ENCODE measurements at regions not wholly inside any gene's neighbourhood (a gene's known extent, or its start where the extent isn't known, plus 50 kb on each side); places are given as distances from the start of the nearest gene placed in this dataset.

DNA sequence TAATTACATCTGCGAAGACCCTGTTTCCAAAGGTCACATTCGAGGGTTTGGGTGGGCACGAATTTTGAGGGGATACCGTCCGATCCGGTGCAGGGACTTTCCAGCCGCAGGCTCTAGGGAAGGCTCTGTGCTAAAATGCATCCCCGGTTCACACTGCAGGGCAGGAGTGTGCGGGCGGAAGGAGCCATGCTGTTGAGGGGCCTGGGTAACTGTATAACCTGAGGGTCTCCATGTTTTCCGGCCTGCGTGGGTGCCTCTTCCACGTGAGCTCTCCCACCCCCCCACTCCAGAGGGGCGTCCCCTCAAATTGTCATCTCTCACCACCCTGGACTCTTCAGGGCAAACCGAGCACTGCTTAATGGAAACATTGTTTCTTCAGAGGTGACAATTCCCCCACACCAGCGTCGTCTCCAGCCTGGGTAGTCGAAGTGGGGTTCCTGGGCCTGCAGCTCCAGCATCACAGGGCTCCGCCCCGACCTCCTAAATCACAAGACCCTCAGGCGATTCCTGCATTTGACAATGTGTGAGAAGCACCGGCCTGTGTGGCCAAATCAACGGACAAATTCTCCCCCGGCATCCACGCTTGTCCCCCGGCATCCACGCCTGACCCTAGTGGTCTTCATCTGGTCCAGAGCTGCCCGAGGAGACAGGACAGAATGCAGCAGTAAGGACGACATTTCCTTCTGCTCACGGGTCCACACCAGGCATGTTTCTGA, 51.2 kb downstream of the FOXL3 start:
- H3K27me3 Mint-ChIP-seq (ENCODE audit: low read depth) = no peaks in the 10 kb centered on the region
- H3K4me1 Mint-ChIP-seq (ENCODE audit: low read depth) = no peaks in the 10 kb centered on the region
- no peak for DNase-seq (ENCODE audit: low spot score)
- H3K36me3 Mint-ChIP-seq (ENCODE audit: low read depth) = no peaks in the 10 kb centered on the region
- no peak overlapping the region for H3K27ac Mint-ChIP-seq
- H3K4me3 Mint-ChIP-seq (ENCODE audit: low read depth) = no peak overlapping the region
- intact Hi-C loops (cut with micrococcal nuclease) = no loop called here
- H3K9me3 Mint-ChIP-seq = no peaks in the 10 kb centered on the region

- no peaks in the 10 kb centered on the region for H3K36me3 Mint-ChIP-seq (ENCODE audit: low read depth)
- H3K4me1 Mint-ChIP-seq (ENCODE audit: low read depth) = no peaks in the 10 kb centered on the region
- no peak overlapping the region for H3K27ac Mint-ChIP-seq
- no peaks in the 10 kb centered on the region for H3K9me3 Mint-ChIP-seq
- intact Hi-C loops (cut with micrococcal nuclease) = no loop called here
- no peak overlapping the region for H3K4me3 Mint-ChIP-seq (ENCODE audit: low read depth)
- no peaks in the 10 kb centered on the region for H3K27me3 Mint-ChIP-seq (ENCODE audit: low read depth)
- no peak for DNase-seq (ENCODE audit: low spot score)
Measured at GRCh38 chr7:341841-342638, 52.1 kb downstream of the FOXL3 start.

GRCh38 chr7:342681-343216, 52.8 kb downstream of the FOXL3 start:
- no peaks in the 10 kb centered on the region for H3K4me1 Mint-ChIP-seq (ENCODE audit: low read depth)
- H3K27me3 Mint-ChIP-seq (ENCODE audit: low read depth) = no peaks in the 10 kb centered on the region
- no peaks in the 10 kb centered on the region for H3K36me3 Mint-ChIP-seq (ENCODE audit: low read depth)
- no peak overlapping the region for H3K4me3 Mint-ChIP-seq (ENCODE audit: low read depth)
- no peak for DNase-seq (ENCODE audit: low spot score)
- no peaks in the 10 kb centered on the region for H3K9me3 Mint-ChIP-seq
- no peak overlapping the region for H3K27ac Mint-ChIP-seq
- intact Hi-C loops (cut with micrococcal nuclease) = no loop called here

DNA sequence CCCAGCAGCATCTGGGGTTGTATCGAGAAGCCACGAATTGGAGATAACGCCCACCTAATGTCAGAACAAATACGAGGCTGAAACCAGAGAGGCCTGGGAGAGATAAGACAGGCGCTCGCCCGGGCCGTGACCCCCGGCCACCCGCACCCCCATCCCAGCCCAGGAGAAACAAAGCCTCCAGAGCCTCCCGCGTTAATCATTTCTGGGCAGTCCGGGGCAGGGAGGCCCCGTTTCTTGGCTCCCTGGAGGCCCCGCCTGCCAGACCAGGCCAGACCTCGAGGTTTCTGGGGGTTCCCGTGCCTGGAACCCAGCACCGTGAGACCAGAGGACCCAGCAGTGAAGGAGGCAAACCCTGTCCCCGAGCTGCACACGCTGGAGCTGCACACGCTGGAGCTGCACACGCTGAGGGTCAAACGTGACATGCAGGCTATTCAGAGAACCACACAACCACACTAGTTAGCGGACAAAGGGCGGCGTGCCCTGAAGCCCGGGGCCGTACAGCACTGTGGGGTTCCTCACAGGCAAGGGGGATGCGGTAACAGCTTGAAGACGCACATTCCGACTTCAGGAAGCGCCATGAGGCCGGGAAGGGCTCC, 53.4 kb downstream of the FOXL3 start:
- Mint-ChIP-seq H3K4me3 (ENCODE audit: low read depth) (no peak overlapping the region), H3K27ac (no peak overlapping the region), H3K27me3 (ENCODE audit: low read depth) (no peaks in the 10 kb centered on the region)

GRCh38 chr7:343864-344607, 54.1 kb downstream of the FOXL3 start:
- Mint-ChIP-seq H3K27ac (no peak overlapping the region), H3K4me1 (ENCODE audit: low read depth) (no peaks in the 10 kb centered on the region), H3K27me3 (ENCODE audit: low read depth) (no peaks in the 10 kb centered on the region), H3K36me3 (ENCODE audit: low read depth) (no peaks in the 10 kb centered on the region), H3K4me3 (ENCODE audit: low read depth) (no peak overlapping the region), H3K9me3 (no peaks in the 10 kb centered on the region)
- DNase-seq (ENCODE audit: low spot score) = no peak
- intact Hi-C loops (cut with micrococcal nuclease) = no loop called here

More for the DNA sequence above, 53.4 kb downstream of the FOXL3 start:
- intact Hi-C loops (cut with micrococcal nuclease) = no loop called here
- Mint-ChIP-seq H3K36me3 (ENCODE audit: low read depth) (no peaks in the 10 kb centered on the region), H3K9me3 (no peaks in the 10 kb centered on the region), H3K4me1 (ENCODE audit: low read depth) (no peaks in the 10 kb centered on the region)
- DNase-seq (ENCODE audit: low spot score) = no peak

DNA sequence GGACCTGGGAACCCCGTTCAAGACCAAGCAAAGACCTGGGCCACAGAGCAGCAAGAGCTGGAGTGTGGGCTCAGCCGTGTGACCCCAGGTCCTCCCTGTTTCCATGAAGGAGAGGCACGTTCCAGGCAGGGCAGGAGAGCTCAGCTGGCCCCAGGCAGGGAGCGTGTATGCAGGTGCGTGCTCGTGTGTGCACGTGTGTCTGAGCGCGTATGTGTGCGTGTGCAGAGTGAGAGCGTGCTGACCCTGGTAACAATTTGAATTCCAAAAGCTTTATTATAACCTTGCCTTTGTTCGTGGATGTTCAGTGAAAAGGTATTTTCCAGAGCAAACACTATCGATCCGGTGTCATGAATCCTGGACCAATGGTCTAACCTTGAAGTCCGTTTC, 54.6 kb downstream of the FOXL3 start:
- Mint-ChIP-seq H3K4me1 (ENCODE audit: low read depth) (no peaks in the 10 kb centered on the region), H3K27me3 (ENCODE audit: low read depth) (no peaks in the 10 kb centered on the region)
- intact Hi-C loops (cut with micrococcal nuclease) = no loop called here

DNA sequence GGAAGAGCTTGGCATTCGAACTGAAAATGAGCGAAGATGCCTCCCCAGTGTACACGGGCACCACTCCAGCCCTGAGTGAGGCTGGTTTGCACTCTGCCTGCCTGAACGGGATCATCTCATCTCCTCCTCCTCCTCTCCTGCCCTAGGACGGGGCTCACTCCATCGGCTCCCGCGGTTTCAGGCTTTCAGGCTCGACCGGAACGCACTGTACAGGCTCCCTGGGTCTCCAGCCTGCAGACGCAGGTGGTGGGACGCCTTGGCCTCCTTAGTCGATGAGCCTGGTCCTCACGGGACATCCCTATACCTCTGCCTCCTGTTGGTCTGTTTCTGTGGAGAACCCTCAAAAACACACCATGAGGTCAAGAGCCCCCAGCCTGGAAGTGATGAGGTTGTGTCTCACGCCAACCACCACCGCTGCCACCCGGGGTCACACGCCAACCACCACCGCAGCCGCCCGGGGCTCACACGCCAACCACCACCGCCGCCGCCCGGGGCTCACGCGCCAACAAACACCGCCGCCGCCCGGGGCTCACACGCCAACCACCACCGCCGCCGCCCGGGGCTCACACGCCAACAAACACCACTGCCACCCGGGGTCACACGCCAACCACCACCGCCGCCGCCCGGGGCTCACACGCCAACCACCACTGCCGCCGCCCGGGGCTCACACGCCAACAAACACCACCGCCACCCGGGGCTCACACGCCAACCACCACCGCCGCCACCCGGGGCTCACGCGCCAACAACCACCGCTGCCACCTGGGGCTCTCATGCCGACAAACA, 56.3 kb downstream of the FOXL3 start:
- H3K27ac Mint-ChIP-seq = no peak overlapping the region
- intact Hi-C loops (cut with micrococcal nuclease) = no loop called here
- H3K36me3 Mint-ChIP-seq (ENCODE audit: low read depth) = no peaks in the 10 kb centered on the region
- no peaks in the 10 kb centered on the region for H3K4me1 Mint-ChIP-seq (ENCODE audit: low read depth)
- no peaks in the 10 kb centered on the region for H3K9me3 Mint-ChIP-seq
- H3K4me3 Mint-ChIP-seq (ENCODE audit: low read depth) = no peak overlapping the region
- DNase-seq (ENCODE audit: low spot score) = no peak
- H3K27me3 Mint-ChIP-seq (ENCODE audit: low read depth) = no peaks in the 10 kb centered on the region

More for the DNA sequence above, 54.6 kb downstream of the FOXL3 start:
- Mint-ChIP-seq H3K4me3 (ENCODE audit: low read depth) (no peak overlapping the region), H3K9me3 (no peaks in the 10 kb centered on the region), H3K27ac (no peak overlapping the region), H3K36me3 (ENCODE audit: low read depth) (no peaks in the 10 kb centered on the region)
- DNase-seq (ENCODE audit: low spot score) = no peak

GRCh38 chr7:347001-347590, 57.1 kb downstream of the FOXL3 start:
- Mint-ChIP-seq H3K4me1 (ENCODE audit: low read depth) (peaks cover 6% of the 10 kb centered on the region), H3K9me3 (no peaks in the 10 kb centered on the region), H3K27me3 (ENCODE audit: low read depth) (peaks cover 2% of the 10 kb centered on the region), H3K27ac (no peak overlapping the region), H3K4me3 (ENCODE audit: low read depth) (no peak overlapping the region), H3K36me3 (ENCODE audit: low read depth) (no peaks in the 10 kb centered on the region)
- intact Hi-C loops (cut with micrococcal nuclease) = no loop called here
- DNase-seq (ENCODE audit: low spot score) = no peak

- H3K4me1 Mint-ChIP-seq (ENCODE audit: low read depth) = peaks cover 8% of the 10 kb centered on the region
- no peaks in the 10 kb centered on the region for H3K9me3 Mint-ChIP-seq
- H3K27ac Mint-ChIP-seq = no peak overlapping the region
- H3K4me3 Mint-ChIP-seq (ENCODE audit: low read depth) = no peak overlapping the region
- peaks cover 2% of the 10 kb centered on the region for H3K27me3 Mint-ChIP-seq (ENCODE audit: low read depth)
- intact Hi-C loops (cut with micrococcal nuclease) = no loop called here
- no peak for DNase-seq (ENCODE audit: low spot score)
- H3K36me3 Mint-ChIP-seq (ENCODE audit: low read depth) = no peaks in the 10 kb centered on the region
Measured at GRCh38 chr7:347644-348479, 57.9 kb downstream of the FOXL3 start.

DNA sequence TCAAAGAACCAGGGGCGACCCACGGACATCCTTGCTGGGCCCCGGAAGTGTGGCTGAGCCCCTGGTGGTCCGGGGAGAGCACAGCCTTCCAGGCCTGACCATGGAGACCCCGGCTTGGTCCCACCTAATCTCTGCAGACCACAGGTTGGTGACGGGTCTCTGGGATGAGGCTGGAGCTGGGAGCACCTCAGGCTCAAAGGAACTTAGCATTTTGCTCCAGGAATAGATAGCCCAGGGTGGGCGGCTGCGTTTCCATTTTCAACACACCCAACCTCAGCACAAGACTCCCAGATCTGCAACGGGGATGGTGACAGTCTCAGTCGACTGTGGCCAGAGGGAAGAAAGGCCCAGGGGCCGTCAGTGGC, 58.5 kb downstream of the FOXL3 start:
- intact Hi-C loops (cut with micrococcal nuclease) = no loop called here
- H3K9me3 Mint-ChIP-seq = no peaks in the 10 kb centered on the region
- no peaks in the 10 kb centered on the region for H3K36me3 Mint-ChIP-seq (ENCODE audit: low read depth)
- H3K27me3 Mint-ChIP-seq (ENCODE audit: low read depth) = peaks cover 2% of the 10 kb centered on the region
- no peak overlapping the region for H3K4me3 Mint-ChIP-seq (ENCODE audit: low read depth)
- no peak overlapping the region for H3K27ac Mint-ChIP-seq
- H3K4me1 Mint-ChIP-seq (ENCODE audit: low read depth) = peaks cover 8% of the 10 kb centered on the region
- no peak for DNase-seq (ENCODE audit: low spot score)

DNA sequence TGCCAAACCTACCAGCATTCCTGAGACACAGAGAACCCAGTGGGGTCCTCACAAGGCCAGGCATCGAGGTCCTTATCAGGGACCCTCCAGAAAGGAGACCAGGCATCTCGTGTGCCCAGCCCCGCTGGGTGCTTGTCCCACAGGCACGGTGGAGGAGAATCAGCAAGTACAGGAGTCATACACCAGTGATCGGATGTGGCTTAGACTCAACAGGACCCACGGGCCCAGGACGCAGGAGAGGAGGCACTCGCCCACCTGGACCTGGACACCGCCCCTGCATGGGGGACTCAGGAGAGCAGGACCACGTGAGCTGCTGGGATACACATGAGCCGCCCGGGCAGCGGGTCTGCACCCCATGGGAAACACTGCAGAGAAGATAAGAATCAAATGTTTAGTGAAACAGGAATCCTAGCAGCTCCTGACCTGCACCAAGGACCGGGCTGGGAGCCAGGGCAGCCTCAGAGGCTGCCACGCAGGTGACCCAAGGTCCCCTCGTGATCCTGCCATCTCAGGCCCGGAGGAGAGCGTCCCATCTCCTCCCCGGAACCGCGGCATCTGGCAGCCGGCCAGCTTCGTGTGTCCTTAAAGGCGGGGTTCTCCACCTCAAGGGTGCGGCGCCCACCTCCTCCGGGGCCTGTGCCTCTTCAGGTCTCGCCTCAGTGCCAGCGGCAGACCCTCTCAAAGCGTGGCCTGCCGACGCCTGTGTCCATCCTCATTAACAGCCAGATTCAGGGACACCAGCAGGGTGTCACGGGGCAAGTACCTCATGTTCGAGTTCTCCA, 59.2 kb downstream of the FOXL3 start:
- H3K9me3 Mint-ChIP-seq = no peaks in the 10 kb centered on the region
- H3K4me3 Mint-ChIP-seq (ENCODE audit: low read depth) = no peak overlapping the region
- intact Hi-C loops (cut with micrococcal nuclease) = no loop called here

More for the DNA sequence above, 59.2 kb downstream of the FOXL3 start:
- Mint-ChIP-seq H3K27ac (no peak overlapping the region), H3K27me3 (ENCODE audit: low read depth) (peaks cover 2% of the 10 kb centered on the region), H3K36me3 (ENCODE audit: low read depth) (no peaks in the 10 kb centered on the region), H3K4me1 (ENCODE audit: low read depth) (peaks cover 8% of the 10 kb centered on the region)
- DNase-seq (ENCODE audit: low spot score) = no peak

All from activated T-helper 2 cell treated with anti-CD3 and anti-CD28 coated beads, Interferon-gamma antibody, Interleukin-2, Interleukin-4, amounts not matched to agents 10 μg/mL and 5 μg/mL and 100 μg/mL, durations not matched to agents 14 hours and 24 hours and 36 hours (primary cell).